Natural killer cell (primary cell): ENCODE measurements at regions not wholly inside any gene's neighbourhood (a gene's known extent, or its start where the extent isn't known, plus 50 kb on each side); places are given as distances from the start of the nearest gene placed in this dataset.

ENCODE experiments used
- ATAC-seq, 3 donors: fragments of 150-1000 bp in 2 of 3; fragments of 200-7000 bp in 1 of 3; cut with Tn5 transposase; 1 replicate in 1 of 3; 2 replicates in 2 of 3; pipeline ENCODE4 v1.10.0; 2021; ENCODE audit warnings: mild to moderate bottlenecking in 2 of 3, moderate library complexity in 2 of 3
- DNase-seq, 2 donors: peaks; one replicate each; pipeline versions ENCODE4 v3.0.0 to v3.0.0-alpha.2; 2013 to 2021; ENCODE audit warnings: mixed read lengths in 1 of 2
- H3K27ac ChIP-seq: one replicate; pipeline ENCODE4 v1.5.1; 2013; ENCODE audit warnings: mild to moderate bottlenecking, low read length
- H3K27me3 ChIP-seq: one replicate; pipeline ENCODE4 v1.6.1; 2013; ENCODE audit warnings: low read length; ENCODE audit not compliant: control insufficient read depth, insufficient read depth
- H3K36me3 ChIP-seq: one replicate; pipeline ENCODE4 v1.6.1; 2013; ENCODE audit warnings: low read length; ENCODE audit not compliant: control insufficient read depth, insufficient read depth
- H3K4me1 ChIP-seq: one replicate; pipeline ENCODE4 v1.6.1; 2013; ENCODE audit warnings: low read length; ENCODE audit not compliant: control insufficient read depth, insufficient read depth
- H3K4me3 ChIP-seq: one replicate; pipeline ENCODE4 v1.5.1; 2013; ENCODE audit warnings: low read length
- H3K9me3 ChIP-seq: one replicate; pipeline ENCODE4 v1.6.1; 2013; ENCODE audit warnings: low read length; ENCODE audit not compliant: control insufficient read depth, insufficient read depth
- H3K27ac Mint-ChIP-seq, 2 donors: one replicate each; pipeline ENCODE4 v1.8.0; 2022; ENCODE audit warnings: mild to moderate bottlenecking in 2 of 2, mixed read lengths in 2 of 2, moderate library complexity in 1 of 2
- H3K27me3 Mint-ChIP-seq, 2 donors: one replicate each; pipeline ENCODE4 v1.8.0; 2022; ENCODE audit warnings: low read depth in 2 of 2, mixed read lengths in 2 of 2
- H3K36me3 Mint-ChIP-seq: one replicate; pipeline ENCODE4 v1.8.0; 2022; ENCODE audit warnings: mixed read lengths
- H3K4me1 Mint-ChIP-seq, 2 donors: one replicate each; pipeline ENCODE4 v1.8.0; 2022; ENCODE audit warnings: mixed read lengths in 2 of 2
- H3K4me3 Mint-ChIP-seq: one replicate; pipeline ENCODE4 v1.8.0; 2022; ENCODE audit warnings: mild to moderate bottlenecking, moderate library complexity, mixed read lengths
- H3K9me3 Mint-ChIP-seq, 2 donors: one replicate each; pipeline ENCODE4 v1.8.0; 2022; ENCODE audit warnings: mixed read lengths in 2 of 2
- CTCF ChIP-seq: fragments of 200-600 bp; IDR thresholded peaks from one replicate; pipeline ENCODE4 v1.8.0; 2022; ENCODE audit warnings: antibody characterized with exemption
- WGBS: methylation state at CpG from one replicate; pipeline ENCODE4 v1.1.7; 2013; ENCODE audit warnings: missing lambda C conversion rate; ENCODE audit not compliant: insufficient coverage; 5-methylcytosine and 5-hydroxymethylcytosine counted together
- intact Hi-C: fragments of 100-400 bp; cut with micrococcal nuclease; formaldehyde crosslinking; loops from one replicate; pipeline ENCODE4 v1.14.2; 2022

GRCh38 chr2:19614066-19614465 is 255.6 kb upstream of the OSR1 start:
- peaks cover 18% of the 10 kb centered on the region for H3K9me3 ChIP-seq
- WGBS: 40% methylated on average over 2 of the region's 2 CpGs
- intact Hi-C loops: no loop called here
- Mint-ChIP-seq H3K27me3 (no peaks in the 10 kb centered on the region), H3K9me3 (peaks cover 14 to 31% of the 10 kb centered on the region in 2 donors), H3K4me1 (no peaks in the 10 kb centered on the region), H3K36me3 (peaks cover 13% of the 10 kb centered on the region), H3K27ac (no peak overlapping the region), H3K4me3 (no peak overlapping the region)
- no peaks in the 10 kb centered on the region for H3K36me3 ChIP-seq
- no peak for TF ChIP-seq CTCF
- DNase-seq: no peak
- H3K27me3 ChIP-seq: no peaks in the 10 kb centered on the region
- no peaks in the 10 kb centered on the region for H3K4me1 ChIP-seq
- no peak for ATAC-seq
- H3K4me3 ChIP-seq: no peak overlapping the region
- H3K27ac ChIP-seq: no peak overlapping the region

DNA sequence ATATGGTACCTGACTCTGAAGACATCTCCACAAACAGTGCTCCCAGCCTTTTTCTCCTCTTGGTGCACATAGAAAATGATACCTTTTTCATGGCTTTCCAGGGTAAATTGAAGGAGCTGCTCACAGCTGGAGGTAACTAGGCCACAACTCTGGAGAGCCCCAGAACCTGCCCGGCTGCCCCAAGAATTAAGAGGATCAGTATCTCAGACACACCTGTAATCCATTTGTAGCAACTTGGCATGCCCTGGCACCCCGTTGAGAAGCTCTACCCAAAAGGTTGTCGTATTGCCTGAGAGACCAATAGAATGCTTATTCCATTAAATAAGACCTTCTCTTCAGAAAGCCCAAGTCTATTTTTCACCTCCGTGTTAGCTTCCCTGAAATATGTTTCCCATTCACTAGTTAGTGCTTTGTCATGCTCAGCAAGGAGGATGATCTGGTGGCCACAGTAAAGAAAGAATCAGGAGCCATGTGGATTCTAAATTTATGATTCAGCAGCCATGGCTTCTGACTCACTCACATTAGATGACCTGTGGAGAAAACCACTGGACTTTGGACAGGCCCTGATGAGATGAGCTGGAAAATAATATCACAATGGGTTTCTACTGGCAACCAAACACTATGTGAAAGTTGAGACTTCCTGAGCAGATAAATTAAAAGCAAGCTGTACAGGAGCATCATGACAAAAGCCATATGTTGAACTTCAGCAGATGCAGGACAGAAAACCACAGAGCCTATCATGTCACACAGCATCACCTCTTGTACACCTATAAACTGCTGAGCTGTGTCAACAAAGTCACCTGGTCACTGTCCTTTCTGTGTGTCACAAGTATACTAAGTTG is 253.3 kb upstream of the OSR1 start:
- intact Hi-C loops: no loop called here
- ATAC-seq: no peak
- Histone ChIP-seq H3K27ac (no peak overlapping the region), H3K36me3 (no peaks in the 10 kb centered on the region), H3K27me3 (no peaks in the 10 kb centered on the region), H3K4me3 (no peak overlapping the region), H3K4me1 (no peaks in the 10 kb centered on the region), H3K9me3 (peaks cover 10% of the 10 kb centered on the region)
- Mint-ChIP-seq H3K27me3 (no peaks in the 10 kb centered on the region), H3K27ac (no peak overlapping the region), H3K9me3 (peaks cover 17 to 22% of the 10 kb centered on the region in 2 donors), H3K36me3 (peaks cover 13% of the 10 kb centered on the region), H3K4me3 (no peak overlapping the region), H3K4me1 (no peaks in the 10 kb centered on the region)
- TF ChIP-seq CTCF: no peak
- no peak for DNase-seq
- 81% methylated on average over 4 of the region's 4 CpGs for WGBS

- no peak overlapping the region for H3K27ac ChIP-seq
- Mint-ChIP-seq H3K27ac (no peak overlapping the region), H3K36me3 (peaks cover 4% of the 10 kb centered on the region), H3K4me3 (no peak overlapping the region), H3K4me1 (no peaks in the 10 kb centered on the region), H3K9me3 (peaks cover 13 to 14% of the 10 kb centered on the region in 2 donors), H3K27me3 (no peaks in the 10 kb centered on the region)
- H3K4me3 ChIP-seq: no peak overlapping the region
- H3K9me3 ChIP-seq: peaks cover 2% of the 10 kb centered on the region
- ATAC-seq (no peak), DNase-seq (no peak)
- 75% methylated on average over 6 of the region's 6 CpGs for whole genome bisulfite sequencing
- intact Hi-C loops: no loop called here
- no peaks in the 10 kb centered on the region for H3K4me1 ChIP-seq
- no peaks in the 10 kb centered on the region for H3K27me3 ChIP-seq
- H3K36me3 ChIP-seq: no peaks in the 10 kb centered on the region
- TF ChIP-seq CTCF: no peak
Observed at GRCh38 chr2:19609266-19609665, 250.8 kb upstream of the OSR1 start.
